Activated T-cell treated with anti-CD3 and anti-CD28 coated beads, Interleukin-2, amount 50 U/mL, for 4 hours (primary cell): ENCODE measurements at regions not wholly inside any gene's neighbourhood (a gene's known extent, or its start where the extent isn't known, plus 50 kb on each side); places are given as distances from the start of the nearest gene placed in this dataset.

ENCODE experiments used
- ATAC-seq, 2 donors: fragments of 200-7000 bp; cut with Tn5 transposase; one replicate each; pipeline ENCODE4 v1.10.0; 2021
- DNase-seq: peaks from one replicate; pipeline ENCODE4 v3.0.0-alpha.2; 2020
- H3K27me3 Mint-ChIP-seq: one replicate; pipeline ENCODE4 v1.8.0; 2021; ENCODE audit warnings: low read depth, mixed read lengths
- H3K36me3 Mint-ChIP-seq: one replicate; pipeline ENCODE4 v1.8.0; 2022; ENCODE audit warnings: mixed read lengths; ENCODE audit not compliant: insufficient read depth
- H3K4me1 Mint-ChIP-seq: one replicate; pipeline ENCODE4 v1.8.0; 2021; ENCODE audit warnings: low read depth, mixed read lengths
- H3K4me3 Mint-ChIP-seq: one replicate; pipeline ENCODE4 v1.8.0; 2021; ENCODE audit warnings: mild to moderate bottlenecking, moderate library complexity, mixed read lengths
- H3K9me3 Mint-ChIP-seq: one replicate; pipeline ENCODE4 v1.8.0; 2021; ENCODE audit warnings: mixed read lengths

DNA sequence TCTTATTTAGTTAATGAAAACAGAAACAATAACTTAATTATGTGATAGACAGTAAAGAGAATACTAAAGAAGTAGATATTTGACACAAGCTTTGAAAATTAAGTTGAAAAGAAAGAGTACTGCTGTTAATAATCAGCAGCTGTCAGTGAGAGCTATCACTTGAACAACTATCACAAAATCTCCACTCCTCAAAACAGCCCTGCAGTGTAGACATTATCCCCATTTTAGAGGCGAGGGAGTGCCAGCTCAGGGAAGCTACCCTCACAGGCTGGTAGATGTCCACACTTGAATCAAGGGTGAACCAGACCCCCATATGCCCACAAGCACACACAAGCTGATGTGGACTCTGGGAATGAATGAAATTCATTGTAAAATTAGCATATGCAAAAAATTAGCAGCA is 248.8 kb downstream of the RHOU start:
- H3K27me3 Mint-ChIP-seq: no peaks in the 10 kb centered on the region
- H3K36me3 Mint-ChIP-seq: no peaks in the 10 kb centered on the region

DNA sequence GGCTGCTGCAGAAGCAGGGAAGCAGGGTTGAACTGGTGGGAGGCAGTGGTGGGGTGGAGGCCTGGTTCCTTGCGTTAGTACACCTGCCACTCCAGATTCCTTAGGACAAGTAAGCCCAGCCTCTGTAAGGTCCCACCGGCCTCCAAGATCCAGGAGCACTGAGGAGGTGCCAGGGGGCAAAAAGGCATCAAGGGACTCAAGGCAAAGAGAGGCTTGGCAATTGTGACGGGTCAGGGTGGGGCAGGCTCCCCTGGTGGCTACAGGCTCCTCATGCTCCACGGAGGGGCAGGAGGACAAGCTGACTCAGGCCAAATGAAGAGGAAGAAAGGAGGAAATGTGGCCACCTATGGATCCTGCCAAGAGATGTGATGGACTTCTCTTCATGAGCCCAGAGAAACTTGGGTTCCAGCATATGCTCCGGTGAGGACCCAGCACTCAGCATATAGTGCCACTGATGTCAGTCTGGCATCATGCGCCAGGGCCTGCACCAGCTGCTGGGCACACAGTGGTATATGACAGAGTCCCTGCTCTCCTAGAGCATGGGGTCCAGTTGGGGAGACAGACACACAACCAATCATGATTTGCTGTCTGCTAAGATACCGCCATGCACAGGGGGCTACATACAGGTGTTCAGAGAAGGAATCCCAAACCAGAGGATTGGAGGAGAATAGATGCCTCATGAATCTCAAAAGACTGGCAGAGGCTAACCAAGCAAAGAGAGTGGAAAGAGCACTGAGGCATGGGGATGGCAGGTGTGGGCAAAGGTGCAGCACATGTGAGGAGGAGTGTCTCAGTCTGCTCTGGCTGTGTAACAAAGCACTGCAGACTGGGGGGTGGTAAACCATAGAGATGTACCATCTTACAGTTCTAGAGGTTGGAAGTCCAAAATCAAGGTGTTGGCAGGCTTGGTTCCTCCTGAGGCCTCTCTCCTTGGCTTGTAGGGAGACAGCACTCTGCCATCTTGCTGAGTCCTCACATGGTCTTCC is 249.7 kb downstream of the RHOU start:
- ATAC-seq (no peak), DNase-seq (no peak)
- H3K36me3 Mint-ChIP-seq: no peaks in the 10 kb centered on the region
- no peak overlapping the region for H3K4me3 Mint-ChIP-seq
- no peaks in the 10 kb centered on the region for H3K9me3 Mint-ChIP-seq
- H3K4me1 Mint-ChIP-seq: no peaks in the 10 kb centered on the region
- H3K27me3 Mint-ChIP-seq: no peaks in the 10 kb centered on the region

More for the DNA sequence above, 248.8 kb downstream of the RHOU start:
- no peak for DNase-seq
- no peak for ATAC-seq
- no peaks in the 10 kb centered on the region for H3K4me1 Mint-ChIP-seq
- no peaks in the 10 kb centered on the region for H3K9me3 Mint-ChIP-seq
- H3K4me3 Mint-ChIP-seq: no peak overlapping the region

GRCh38 chr1:228985661-228986060 is 250.4 kb downstream of the RHOU start:
- ATAC-seq: no peak

GRCh38 chr1:228986093-228986904 is 251.0 kb downstream of the RHOU start:
- H3K4me1 Mint-ChIP-seq: peaks cover 2% of the 10 kb centered on the region
- H3K27me3 Mint-ChIP-seq: no peaks in the 10 kb centered on the region
- DNase-seq (no peak), ATAC-seq (no peak)
- no peak overlapping the region for H3K4me3 Mint-ChIP-seq
- no peaks in the 10 kb centered on the region for H3K36me3 Mint-ChIP-seq
- no peaks in the 10 kb centered on the region for H3K9me3 Mint-ChIP-seq

More at GRCh38 chr1:228985661-228986060, 250.4 kb downstream of the RHOU start:
- Mint-ChIP-seq H3K36me3 (no peaks in the 10 kb centered on the region), H3K9me3 (no peaks in the 10 kb centered on the region), H3K4me1 (peaks cover 2% of the 10 kb centered on the region), H3K4me3 (no peak overlapping the region), H3K27me3 (no peaks in the 10 kb centered on the region)
- no peak for DNase-seq

- Mint-ChIP-seq H3K36me3 (no peaks in the 10 kb centered on the region), H3K27me3 (no peaks in the 10 kb centered on the region), H3K4me1 (peaks cover 2% of the 10 kb centered on the region), H3K4me3 (no peak overlapping the region), H3K9me3 (no peaks in the 10 kb centered on the region)
- DNase-seq: no peak
- ATAC-seq: no peak
Observed at GRCh38 chr1:228987286-228987685, 252.0 kb downstream of the RHOU start.

DNA sequence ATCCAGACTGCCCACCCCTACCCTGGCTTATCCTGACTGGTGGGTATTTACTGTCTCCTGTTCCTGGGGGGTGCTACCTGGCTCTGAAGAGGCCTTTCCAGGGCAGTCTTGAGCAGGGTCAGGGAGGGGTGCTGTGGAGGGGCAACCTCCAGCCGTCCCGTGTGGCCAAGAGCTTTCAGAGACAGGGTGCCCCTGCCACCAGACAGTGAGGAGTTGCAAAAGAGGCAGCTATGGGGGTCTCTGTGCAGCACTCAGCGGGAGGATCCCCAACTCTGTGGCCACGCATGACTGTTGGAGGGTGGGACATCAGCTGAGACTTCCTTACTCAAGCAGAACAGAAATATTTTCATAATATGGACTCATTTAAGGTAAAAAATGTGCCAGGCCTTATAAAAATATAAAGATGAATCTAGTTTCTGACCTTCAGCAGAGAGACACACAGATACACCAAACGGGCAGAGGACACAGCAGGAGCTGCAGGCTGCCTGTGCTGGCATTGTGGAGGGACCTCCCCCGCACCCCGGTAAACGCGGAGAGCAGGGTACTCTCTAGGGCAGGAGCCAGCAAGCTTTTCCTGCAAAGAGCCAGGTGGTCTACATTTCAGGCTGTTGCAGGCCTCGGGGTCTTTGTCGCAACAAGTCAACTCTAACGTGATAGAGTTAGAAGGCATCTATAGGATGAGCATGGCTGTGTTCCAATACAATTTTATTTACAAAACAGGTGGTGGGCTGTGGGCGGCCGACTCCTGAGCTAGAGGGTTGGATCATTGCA is 252.6 kb downstream of the RHOU start:
- no peaks in the 10 kb centered on the region for H3K9me3 Mint-ChIP-seq
- H3K4me1 Mint-ChIP-seq: peaks cover 2% of the 10 kb centered on the region
- H3K4me3 Mint-ChIP-seq: no peak overlapping the region
- no peaks in the 10 kb centered on the region for H3K36me3 Mint-ChIP-seq
- DNase-seq: no peak
- no peak for ATAC-seq
- H3K27me3 Mint-ChIP-seq: no peaks in the 10 kb centered on the region

DNA sequence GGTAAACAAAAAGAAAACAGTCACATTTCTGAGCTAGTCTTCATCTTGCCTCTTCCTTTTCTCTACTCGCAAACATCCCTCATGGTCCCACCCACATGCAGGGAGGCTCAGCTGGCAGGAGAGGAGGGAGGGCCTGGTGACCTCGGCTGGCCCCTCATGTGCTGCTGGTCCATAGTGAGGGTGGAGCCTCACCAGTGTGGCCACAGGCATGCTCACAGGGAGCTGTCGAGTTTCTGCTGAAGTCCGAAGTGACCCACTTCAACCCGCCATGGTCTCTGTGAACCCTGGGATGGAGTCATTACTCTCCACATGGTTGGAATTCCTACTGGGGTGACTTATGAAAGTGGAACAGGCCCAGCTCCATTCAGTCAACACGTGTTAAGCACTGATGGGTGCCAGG is 253.4 kb downstream of the RHOU start:
- Mint-ChIP-seq H3K27me3 (no peaks in the 10 kb centered on the region), H3K36me3 (no peaks in the 10 kb centered on the region), H3K9me3 (no peaks in the 10 kb centered on the region), H3K4me3 (no peak overlapping the region), H3K4me1 (peaks cover 2% of the 10 kb centered on the region)
- ATAC-seq (no peak), DNase-seq (no peak)

DNA sequence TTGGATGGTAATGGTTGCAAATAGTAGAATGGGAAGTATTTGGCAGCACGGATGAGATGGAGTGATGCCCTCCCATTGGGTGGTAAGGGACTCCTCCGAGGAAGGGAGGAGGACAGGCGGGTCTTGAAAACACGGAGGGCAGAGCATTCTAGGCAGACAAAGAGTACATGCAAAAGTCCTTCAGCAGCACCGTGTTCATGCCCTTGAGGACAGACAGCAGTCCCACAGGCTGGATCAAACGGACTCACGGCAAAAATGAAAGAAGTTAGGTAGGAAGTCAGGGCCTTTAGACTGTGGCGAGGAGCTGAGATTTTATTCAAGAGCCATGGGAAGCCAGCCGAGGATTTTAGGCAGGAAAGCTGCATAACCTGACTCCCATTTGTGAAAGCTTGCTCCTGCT is 253.9 kb downstream of the RHOU start:
- DNase-seq (no peak), ATAC-seq (no peak)
- no peak overlapping the region for H3K4me3 Mint-ChIP-seq
- H3K36me3 Mint-ChIP-seq: no peaks in the 10 kb centered on the region
- no peaks in the 10 kb centered on the region for H3K27me3 Mint-ChIP-seq
- H3K9me3 Mint-ChIP-seq: no peaks in the 10 kb centered on the region
- H3K4me1 Mint-ChIP-seq: peaks cover 2% of the 10 kb centered on the region

DNA sequence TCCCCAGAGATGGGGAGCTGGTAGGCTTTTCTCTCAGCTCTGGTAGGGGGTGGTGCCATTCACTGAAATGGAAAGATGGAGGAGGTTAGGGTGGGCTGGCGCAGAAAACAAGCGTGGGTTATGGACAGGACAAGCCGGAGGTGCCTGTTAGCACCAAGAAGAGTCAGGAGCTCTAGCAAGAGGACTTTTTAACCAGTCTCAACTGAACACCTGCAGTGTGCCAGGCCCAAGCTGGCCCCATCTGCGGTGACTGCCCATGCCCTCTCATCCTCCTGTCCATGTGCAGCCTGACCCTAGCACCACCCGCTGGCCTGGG is 254.4 kb downstream of the RHOU start:
- Mint-ChIP-seq H3K9me3 (no peaks in the 10 kb centered on the region), H3K4me1 (peaks cover 2% of the 10 kb centered on the region), H3K27me3 (no peaks in the 10 kb centered on the region), H3K4me3 (no peak overlapping the region), H3K36me3 (no peaks in the 10 kb centered on the region)
- DNase-seq: no peak
- no peak for ATAC-seq

DNA sequence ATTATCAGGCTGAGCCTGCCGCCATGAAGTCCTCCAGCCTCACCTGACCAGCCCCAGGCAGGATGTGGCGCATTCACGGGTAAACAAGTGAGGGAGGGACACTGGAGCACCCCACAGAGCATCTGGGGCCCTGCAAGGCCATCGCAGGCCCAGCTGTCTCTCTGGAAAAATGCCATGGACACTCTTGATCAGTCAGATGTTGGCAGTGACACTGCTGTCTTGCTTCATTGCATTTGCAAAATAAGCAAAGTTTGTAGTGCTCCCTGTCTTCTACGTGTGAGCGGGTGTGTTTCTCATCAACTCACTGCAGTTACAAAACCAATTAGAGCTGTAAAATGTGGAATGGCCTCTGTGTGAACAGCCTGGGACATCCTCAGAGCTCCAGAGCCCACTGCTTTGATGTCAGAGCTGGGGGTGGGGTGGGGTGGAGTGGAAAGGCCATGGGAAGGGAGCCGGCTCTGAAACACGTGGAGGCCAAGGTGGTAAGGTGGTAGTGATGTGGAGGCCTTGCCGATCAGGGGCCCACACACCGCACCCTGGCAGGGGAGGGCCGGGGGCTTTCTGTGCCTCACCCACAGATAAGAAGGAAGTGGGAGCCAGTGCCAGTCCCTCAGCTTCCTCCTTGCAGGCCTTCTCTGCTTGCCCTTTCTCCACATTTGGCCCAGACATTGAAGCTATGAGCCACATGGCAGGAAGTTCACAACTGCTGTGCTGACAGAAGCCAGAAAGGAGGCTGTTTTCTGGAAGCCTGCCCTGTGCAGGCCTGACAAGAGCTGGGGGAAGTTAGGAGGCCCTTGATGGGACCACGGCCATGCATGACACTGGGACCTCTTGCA is 254.9 kb downstream of the RHOU start:
- H3K27me3 Mint-ChIP-seq: no peaks in the 10 kb centered on the region
- H3K36me3 Mint-ChIP-seq: no peaks in the 10 kb centered on the region
- peaks cover 2% of the 10 kb centered on the region for H3K4me1 Mint-ChIP-seq
- no peak overlapping the region for H3K4me3 Mint-ChIP-seq
- DNase-seq: no peak
- H3K9me3 Mint-ChIP-seq: no peaks in the 10 kb centered on the region
- no peak for ATAC-seq

- Mint-ChIP-seq H3K36me3 (no peaks in the 10 kb centered on the region), H3K9me3 (no peaks in the 10 kb centered on the region), H3K27me3 (no peaks in the 10 kb centered on the region), H3K4me3 (no peak overlapping the region), H3K4me1 (peaks cover 2% of the 10 kb centered on the region)
- DNase-seq (no peak), ATAC-seq (no peak)
Observed at GRCh38 chr1:228990906-228991569, 255.8 kb downstream of the RHOU start.

DNA sequence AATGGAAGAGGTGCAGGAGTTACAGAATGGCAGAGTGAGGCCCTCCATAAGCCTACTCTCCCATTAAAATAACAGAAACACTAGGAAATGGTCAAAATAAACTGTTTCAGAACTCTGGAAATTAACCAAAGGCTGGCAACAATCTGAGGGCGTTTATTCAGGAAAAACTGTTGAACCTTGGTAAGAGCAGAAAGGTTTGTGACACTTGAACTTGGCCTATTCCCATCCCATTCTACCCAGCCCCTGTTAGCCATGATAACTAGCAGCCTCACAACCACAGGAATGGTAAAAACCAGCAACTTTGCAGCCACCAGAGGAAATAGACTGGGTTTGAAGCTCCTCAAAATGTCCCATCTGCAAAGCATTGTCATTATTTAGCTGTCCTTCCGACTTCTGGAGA is 256.8 kb downstream of the RHOU start:
- DNase-seq (no peak), ATAC-seq (no peak)
- no peaks in the 10 kb centered on the region for H3K9me3 Mint-ChIP-seq
- H3K4me3 Mint-ChIP-seq: no peak overlapping the region
- H3K36me3 Mint-ChIP-seq: no peaks in the 10 kb centered on the region
- H3K4me1 Mint-ChIP-seq: peaks cover 2% of the 10 kb centered on the region
- no peaks in the 10 kb centered on the region for H3K27me3 Mint-ChIP-seq

DNA sequence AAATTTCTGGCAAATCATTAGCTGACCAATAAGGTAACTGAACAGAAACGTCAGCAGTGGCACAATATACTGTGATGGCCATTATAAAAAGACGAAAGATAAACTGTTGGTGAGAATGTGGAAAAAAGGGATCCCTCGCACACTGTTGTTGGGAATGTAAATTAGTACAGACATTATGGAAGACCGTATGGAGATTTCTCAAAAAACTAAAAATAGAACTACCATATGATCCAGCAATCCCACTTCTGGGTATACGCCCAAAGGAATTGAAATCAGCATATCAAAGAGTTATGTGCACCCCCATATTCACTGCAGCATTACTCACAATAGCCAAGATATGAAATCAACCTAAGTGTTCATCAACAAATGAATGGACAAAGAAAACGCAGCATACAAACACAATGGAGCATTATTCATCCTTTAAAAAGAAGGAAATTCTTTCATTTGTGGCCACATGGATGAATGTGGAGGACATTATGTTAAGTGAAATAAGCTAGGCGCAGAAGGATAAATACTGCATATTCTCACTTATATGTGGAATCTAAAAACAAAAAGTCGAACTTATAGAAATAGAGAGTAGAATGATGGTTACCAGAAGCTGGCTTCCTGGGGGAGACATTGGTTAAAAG is 257.7 kb downstream of the RHOU start:
- no peak overlapping the region for H3K4me3 Mint-ChIP-seq
- ATAC-seq (no peak), DNase-seq (no peak)
- H3K36me3 Mint-ChIP-seq: no peaks in the 10 kb centered on the region
- H3K9me3 Mint-ChIP-seq: no peaks in the 10 kb centered on the region
- H3K4me1 Mint-ChIP-seq: peaks cover 2% of the 10 kb centered on the region
- no peaks in the 10 kb centered on the region for H3K27me3 Mint-ChIP-seq
